NCI-H226 (cell line): ENCODE measurements at regions not wholly inside any gene's neighbourhood (a gene's known extent, or its start where the extent isn't known, plus 50 kb on each side); places are given as distances from the start of the nearest gene placed in this dataset.
"Not testable (repeated sequence)": the region's sequence is repeated elsewhere in the genome, so short reads cannot be mapped to it uniquely, and the experiment has no call there.

Source experiments
- DNase-seq: peaks from one replicate; pipeline ENCODE4 v3.0.0-alpha.2; 2015

DNA sequence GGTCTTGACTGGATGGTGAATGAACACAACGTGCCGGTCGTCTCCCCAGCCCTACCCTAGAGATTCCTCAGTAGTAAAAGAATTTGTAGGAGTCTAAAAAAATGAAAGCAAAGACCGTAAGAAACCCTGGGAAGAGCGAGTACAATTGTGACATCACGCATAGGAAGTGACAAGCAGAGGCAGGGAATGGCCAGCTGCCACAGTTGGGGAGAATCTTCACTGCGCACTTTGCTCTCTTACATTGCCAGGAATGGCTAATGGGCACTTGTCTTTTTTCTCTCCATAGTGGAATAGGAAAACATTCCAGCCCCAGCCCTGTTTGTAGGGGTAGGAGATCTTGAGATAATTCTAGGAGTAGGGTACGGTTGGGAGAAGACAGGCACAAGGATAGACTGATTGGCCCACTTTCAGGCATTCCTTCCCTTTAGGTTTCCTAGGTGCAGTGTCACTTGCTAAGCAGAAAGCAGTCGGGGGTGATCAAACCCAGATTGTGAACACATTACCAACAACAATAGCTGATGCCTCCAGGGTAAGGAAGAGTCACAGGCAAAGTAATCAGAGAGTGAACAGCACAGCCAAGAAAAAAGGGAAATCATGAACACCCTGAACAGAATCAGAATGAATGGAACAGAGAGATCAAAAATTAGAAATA, 302.7 kb downstream of the MAN2A1 start:
- DNase-seq, result no peak

DNA sequence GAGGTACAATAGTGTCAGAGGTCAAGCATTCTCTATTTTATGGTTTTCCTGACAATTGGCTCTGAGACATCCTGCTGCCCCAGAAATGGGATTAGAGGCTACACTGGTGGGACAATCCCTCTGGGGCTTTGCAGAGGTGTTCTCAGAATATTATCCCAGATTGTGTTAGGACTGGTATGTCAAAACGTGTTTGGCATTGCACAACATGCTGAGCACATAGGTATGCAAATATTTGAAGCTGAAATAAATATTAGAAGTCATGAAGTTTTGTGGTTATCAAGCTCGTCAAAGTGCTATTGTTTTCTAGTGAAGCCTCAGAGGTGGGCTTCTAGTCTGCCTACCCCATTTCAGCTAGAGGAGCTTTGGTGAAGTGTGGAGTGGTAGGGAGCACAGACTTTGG, 304.4 kb downstream of the MAN2A1 start:
- DNase-seq, result no peak

DNA sequence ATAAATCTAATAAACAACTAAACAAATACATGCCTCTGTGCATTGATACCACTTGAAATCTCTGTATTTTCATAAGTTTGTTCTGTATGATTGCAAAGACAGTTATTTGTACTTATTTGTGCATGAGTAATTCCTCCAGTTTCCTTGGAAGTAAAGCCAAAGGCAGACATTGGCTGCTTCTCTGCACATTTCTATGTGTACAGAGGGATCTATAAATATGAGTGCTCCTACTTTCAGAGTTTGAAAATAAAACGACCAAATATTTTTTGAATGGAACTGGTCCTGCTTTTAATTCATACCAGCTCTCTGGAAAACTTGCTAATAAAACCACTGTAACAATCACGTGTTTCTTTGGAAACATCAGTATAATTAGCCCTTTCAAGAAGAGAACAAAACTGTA, 306.5 kb downstream of the MAN2A1 start:
- DNase-seq, result no peak

DNA sequence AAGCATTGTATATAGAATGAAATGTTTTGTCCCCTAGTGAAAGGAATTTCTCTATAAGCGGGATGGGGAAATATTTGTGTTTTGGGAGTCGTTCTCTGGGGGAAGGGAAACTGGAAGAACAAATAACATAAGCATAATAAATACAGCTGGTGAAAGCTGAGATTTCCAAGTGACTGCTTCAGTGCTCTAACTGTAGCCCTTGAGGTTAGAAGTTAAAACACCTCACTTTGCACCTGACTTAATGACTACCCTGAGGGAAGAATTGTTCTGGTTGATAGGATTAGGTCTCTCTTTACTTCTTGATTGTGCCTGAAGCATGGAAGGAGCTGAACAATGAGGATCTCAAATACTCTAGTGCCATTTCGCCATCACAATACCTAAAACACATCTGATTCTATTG, 307.4 kb downstream of the MAN2A1 start:
- DNase-seq, result no peak

DNA sequence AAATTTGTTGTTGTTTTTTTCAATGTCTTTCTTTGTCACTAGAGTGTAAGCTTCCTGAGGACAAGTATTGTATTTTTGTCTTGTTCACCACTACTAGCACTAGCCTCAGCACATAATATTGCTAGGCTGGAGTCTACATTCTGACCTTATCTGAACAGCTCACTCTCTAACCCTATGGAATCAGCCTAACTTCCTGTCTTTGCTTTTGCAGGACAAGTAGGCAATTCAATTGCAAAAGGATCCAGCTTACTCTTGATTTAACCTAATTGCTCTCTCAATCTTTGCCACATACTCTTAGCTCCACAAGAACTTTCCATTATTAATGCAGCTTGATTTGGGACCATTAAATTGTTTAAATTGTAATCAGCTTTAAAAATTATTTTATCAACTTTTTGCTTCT, 308.5 kb downstream of the MAN2A1 start:
- no peak for DNase-seq

DNA sequence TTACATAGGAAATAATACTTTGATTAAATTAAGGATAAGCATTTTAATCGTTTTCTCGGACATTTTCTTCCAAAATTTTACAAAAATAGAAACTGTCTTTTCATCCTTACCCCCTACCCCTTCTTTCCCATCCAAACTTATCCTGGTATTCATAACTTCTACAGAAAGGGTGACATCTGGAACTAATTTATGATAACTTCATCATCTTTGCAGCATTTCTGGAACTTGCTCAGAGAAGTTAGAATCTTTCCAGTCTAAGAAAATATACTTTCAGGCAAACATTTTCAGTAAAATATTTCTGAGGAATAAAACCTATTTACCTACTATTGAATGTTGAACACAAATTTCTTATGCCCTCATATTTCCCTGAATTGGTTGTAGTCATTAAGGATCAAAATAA, 309.0 kb downstream of the MAN2A1 start:
- no peak for DNase-seq

DNA sequence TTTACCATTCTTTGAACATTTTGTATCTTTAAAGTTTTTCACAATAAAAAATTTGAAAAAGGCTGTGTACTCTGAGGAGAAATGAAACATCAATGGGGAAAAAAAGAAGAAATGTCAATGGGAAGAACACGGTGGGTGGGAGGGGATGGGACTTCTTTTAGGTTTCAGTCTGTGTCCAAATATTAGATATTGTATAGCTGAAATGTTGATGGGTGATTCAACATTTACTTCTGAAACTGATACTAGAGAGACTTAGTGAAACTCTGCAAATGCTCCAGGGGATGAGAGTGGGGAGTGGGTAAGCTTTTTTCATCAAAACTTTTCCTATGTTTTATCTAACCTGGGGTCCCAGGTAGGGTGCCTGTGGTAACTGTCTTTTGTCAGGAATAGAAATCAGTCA, 311.9 kb downstream of the MAN2A1 start:
- DNase-seq, result no peak

DNA sequence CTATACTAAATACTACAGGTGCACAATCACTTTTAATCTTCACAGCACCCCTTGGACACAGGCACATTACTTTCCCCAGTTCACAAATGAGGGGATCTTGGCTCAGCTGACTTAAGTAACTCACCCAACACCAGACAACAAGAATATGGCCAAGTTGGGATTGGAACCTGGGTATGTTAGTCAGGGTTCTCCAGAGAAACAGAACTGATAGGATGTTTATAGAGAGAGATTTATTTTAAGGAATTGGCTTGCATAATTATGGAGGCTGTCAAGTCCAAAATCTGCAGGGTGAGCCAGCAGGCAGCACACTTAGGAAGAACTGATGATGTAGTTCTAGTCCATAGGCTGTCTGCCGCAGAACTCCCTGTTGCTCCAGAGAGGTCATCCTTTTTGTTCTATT, 312.9 kb downstream of the MAN2A1 start:
- DNase-seq, result no peak

DNA sequence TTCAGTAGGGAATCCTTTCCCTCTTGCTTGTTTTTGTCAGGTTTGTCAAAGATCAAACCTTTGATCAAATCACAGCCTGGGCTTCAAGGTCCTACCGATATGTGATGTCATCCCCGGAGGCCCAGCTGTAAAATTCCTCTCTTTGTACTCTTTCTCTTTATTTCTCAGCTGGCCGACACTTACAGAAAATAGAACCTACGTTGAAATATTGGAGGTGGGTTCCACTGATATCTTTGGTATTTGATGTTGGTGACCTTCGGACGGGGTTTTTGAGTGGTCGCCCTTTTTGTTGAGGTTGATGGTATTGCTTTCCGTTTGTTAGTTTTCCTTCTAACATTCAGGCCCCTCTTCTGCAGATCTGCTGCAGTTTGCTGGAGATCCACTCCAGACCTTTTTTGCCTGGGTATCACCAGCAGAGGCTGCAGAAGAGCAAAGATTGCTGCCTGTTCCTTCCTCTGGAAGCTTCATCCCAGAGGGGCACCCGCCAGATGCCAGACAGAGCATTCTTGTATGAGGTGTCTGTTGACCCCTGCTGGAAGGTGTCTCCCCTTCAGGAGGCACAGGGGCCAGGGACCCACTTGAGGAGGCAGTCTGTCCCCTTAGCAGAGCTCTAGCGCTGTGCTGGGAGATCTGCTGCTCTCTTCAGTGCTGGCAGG, 316.3 kb downstream of the MAN2A1 start:
- not testable (repeated sequence) for DNase-seq

DNA sequence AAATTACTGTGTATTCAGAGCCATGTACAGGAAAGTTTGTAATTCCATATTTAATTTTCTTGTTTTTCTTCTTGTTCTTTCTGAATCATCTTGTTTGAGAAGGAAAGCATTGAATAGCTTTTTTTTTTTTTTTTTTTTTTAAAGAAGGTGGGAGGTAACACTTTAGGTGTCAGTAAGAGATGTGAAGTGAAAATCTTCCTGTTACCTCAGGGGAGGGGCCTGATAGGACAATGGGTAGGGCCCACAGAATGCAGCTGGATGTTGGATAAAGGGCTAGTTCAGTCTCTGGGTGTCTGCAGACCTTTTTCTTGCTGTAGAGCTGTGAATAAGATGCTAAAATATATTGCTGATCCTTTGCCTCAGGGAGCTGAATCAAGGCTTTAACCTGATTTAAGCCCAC, 317.4 kb downstream of the MAN2A1 start:
- no peak for DNase-seq

DNA sequence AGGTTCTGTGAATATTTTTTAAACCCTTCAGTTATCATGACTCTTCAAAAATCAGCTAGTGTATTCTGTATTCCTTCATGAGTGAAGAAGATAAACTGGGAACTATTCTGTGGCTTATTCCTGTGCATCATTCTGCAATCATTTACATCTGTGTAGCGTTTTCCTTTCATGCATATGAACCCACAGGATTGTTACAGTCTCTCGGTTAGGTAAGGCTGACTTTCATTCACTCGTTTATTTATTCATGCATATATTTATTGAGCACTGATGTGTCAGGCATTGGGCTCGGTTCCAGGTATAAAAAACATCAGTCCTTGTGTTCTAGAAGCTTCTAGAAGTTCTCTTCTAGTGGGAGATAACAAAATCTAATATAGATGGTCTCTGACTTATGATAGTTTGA, 318.4 kb downstream of the MAN2A1 start:
- DNase-seq, result no peak

DNA sequence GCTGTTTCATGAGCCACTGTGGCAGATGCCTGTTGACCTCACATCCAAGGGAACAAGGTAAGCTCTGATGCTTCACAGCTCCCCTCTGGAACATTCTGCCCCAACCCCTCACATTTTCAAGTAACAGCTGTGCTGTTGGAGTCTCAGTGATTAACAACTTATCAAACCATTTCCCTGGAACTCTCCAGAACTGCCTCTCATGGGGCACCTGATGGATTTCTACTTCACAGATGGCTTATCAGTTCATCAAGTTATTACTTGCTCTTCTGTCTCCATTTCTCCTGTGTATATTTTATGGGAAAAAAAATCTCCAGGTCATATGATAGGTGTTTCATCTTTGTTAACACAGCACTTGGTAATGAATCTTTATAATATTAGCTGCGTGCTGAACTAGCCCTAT, 322.4 kb downstream of the MAN2A1 start:
- no peak for DNase-seq

DNA sequence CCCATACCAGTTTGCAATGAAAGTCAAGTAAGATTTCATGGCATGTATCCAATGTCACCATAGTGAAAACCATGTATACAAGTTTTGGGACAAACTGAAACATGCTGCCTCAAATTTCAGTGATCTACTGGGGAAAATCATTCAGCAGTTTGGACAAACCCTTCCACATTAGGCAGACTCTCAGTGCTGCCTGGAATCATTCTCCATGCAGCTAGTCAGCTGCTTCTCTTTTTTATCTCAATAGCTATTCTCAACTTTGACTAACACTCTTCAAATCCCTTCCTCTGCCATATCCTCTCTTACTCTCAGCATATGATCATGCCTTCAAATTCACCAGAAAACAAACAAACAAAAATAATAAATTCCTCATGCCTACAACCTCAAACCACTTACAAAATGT, 323.3 kb downstream of the MAN2A1 start:
- DNase-seq, result no peak

DNA sequence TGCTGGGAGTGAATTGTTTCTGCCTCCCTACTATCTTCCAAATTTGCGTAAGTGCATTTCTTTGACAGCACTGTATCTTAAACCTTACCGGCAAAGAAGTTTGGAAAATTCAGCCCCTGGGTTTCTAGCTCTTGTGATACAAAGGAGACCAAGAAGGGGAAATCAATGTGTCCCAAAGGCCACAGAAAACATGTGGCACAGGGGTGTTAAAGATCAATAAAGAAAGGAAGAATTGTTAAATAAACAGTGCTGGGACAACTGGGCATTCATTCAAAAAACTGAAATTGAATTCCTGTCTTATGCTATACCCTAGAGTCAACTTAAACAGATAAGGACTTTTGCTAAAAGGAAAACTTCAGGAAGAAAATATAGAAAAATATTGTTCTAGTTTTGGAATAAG, 328.1 kb downstream of the MAN2A1 start:
- no peak for DNase-seq

DNA sequence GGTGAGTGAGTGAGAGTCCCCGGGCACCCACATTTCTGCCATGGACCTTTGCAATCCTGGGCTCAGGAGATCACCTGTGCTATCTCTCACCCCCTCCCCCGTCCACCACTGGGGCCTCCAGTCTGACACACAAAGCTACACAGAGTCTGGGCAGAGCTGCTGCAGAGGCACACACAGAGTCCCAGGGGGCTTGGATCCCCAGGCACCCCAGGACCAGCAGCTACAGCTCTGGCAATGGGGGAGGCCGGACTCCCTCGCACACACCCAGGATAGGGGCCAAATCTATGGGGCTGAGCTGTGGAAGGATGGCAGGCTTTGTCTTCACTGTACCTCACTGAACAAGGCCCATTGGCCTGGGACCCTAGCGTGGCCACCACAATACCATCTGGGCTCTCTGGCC, 328.8 kb downstream of the MAN2A1 start:
- DNase-seq, result no peak

DNA sequence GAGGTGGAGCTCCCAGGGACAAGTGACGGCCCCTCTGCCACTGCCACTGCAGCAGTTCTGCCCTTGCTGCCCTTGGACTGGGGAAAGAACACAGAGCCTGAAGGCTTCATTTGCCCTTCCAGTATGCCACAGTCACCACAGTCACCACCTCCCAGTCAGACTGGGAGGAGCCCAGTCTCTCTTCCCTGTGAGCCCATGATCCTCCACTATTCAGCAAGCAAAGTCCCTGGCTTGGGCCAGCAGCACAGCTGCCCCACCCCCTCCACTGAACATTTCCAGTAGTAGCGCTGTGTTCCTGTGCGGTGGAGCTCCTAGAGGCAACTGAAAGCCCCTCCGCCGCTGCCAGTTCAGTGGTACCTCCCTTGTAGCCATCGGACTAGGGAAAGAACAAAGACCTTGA, 329.4 kb downstream of the MAN2A1 start:
- no peak for DNase-seq

DNA sequence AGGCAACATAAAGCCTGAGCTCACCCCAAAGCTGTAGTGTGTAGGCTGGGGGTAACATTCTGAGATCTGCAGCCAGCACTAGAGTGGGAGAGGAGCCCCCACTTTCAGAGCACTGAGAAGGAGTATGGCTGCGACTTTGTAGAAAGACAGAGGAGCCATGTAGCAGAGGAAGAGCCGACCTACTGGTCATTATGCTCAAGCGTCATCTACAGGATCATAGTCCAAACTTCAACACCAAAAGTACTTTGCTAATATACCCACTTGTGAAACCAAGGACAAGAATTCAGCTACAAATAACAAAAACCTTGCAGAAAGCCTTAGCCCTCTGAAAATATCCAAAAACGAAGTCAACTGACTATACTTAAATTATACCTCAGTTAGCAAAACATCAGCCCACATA, 330.1 kb downstream of the MAN2A1 start:
- DNase-seq, result no peak

DNA sequence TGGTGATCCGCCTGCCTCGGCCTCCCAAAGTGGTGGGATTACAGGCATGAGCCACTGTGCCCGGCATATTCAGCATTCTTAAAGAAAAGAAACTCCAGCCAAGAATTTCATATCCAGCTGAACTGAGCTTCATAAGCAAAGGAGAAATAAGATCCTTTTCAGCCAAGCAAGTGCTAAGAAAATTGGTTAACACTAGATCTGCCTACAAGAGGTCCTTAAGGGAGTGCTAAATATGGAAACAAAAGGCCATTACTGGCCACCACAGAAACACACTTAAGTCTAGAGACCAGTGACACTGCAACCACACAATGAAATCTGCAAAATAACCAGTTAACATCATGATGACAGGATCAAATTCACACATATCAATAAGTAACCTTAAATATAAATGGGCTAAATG, 331.5 kb downstream of the MAN2A1 start:
- no peak for DNase-seq

DNA sequence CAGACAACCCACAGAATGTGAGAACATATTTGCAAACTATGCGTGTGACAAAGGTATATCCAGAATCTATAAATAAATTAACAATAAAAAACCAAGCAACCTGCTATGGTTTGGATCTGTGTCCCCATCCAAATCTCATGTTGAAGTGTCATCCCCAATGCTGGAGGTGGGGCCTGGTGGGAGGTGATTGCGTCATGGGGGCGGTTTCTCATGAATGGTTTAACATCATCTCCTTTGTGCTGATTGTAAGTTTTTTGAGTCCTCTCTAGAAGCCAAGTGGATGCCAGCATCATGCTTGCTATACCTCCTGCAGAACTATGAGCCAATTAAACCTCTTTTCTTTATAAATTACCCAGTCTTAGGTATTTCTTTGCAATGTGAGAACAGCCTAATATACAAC, 335.4 kb downstream of the MAN2A1 start:
- no peak for DNase-seq

DNA sequence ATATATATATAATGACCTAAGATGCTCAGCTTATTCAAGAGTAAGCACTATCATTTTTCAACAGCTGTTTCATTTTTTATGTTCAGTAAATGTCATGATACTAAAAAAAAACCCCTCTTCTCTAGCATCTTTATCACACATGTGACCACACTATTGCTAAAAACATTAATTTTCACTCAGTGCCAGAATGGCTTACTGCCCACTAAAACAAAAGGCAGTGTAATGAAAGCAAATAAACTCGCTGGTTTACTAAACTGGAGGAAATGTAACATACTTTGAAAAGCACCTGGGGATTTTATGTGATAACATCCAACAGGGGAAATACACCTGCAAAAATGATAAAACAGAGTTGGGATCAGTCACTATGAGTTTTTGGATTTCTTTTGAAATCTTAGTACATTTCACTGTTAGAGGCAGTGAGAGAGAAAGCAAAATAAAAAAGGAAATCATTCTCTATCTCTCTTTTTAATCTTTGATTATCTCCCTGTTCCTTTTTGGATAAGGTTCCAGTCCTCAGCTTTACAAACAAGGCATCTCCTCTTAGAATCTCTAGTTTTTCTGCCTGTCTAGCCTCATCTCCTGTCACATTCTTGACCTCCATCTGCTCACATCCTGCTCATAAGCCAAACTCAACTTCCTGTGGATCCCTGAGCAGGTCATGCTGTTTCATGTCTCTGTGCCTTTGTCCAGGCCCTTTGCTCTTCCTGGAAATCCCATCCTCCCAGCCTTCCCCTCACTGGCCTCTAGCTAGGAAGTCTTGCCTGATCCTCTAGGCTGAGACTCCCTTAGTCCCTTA, 338.0 kb downstream of the MAN2A1 start:
- DNase-seq, result no peak

DNA sequence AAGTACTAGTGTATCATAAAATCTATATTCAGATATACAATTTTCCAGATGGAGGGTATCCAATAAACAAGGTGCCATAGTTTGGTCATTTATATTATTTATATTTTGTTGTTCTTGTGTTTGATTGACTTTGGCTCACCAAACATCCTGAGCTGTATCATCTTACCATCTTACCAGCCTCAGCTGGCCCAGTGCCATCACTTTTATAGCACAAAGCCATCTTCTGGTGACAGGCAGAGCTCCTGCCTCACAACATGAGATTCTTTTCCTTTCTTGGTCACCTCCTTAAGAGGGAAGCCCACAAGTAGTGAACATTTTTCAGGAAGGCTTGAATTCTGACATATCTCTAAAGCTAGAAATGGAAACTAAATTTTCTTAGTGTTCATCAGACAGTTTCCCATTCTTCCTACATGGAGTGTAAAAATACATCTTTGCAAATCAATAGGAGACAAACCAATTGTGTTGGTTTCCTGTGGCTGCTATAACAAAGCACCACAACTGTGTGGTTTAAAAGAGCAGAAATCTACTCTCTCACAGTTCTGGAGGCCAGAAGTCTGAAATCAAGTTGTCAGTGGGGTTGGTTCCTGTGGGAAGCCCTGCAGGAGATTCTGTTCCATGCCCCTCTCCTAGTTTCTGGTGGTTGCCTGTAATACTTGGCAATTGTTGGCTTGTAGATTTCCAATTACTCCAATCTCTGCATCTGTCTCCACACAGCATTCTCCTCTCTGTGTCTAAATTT, 341.8 kb downstream of the MAN2A1 start:
- DNase-seq, result no peak

DNA sequence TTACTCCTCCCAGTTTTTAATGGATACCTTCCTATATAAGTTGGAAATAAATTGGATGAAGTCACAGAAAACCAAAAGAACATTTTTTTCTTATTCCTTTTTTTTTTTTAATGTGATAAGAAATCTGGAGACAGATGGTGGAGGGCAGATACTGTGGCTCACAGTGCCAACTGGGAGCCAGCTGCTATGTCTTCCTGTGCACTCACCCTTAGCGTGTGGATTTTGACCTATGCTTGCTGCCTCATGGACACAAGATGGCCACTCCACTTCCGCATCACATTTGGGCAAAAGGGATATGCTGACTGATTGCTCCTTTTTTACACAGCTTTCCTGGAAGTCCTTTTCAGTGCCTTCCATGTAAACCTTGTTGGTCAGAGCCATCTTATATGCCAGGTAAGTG, 342.6 kb downstream of the MAN2A1 start:
- DNase-seq, result no peak

DNA sequence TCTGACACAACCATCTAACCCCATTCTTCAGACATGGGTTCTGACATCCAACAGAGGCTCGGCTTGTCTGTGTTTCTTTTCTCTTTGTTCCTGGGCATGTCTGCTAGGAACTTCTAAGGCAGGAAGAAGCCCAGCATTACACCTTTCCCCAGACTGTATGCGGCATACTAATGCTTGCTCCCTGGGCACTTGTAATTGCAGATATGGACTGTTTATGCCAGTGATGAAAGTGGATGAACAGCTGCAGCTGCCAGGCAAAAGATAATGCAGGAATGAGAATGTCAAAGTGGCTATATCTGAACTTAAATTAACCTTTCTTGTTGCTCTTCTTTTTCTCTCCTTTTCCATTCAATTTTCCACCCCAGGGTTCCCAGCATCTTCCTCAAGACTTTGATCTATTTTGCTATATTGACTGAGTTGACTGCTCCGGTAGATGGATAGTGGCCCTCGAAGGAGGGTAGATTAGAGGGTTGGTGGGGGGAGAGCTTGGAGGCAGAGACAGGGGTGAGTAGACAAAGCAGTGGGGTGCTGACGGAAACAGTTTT, 344.4 kb downstream of the MAN2A1 start:
- no peak for DNase-seq
